IMR-90 (cell line): ENCODE measurements at regions not wholly inside any gene's neighbourhood (a gene's known extent, or its start where the extent isn't known, plus 50 kb on each side); places are given as distances from the start of the nearest gene placed in this dataset.

Source experiments
- ATAC-seq: fragments of 200-7000 bp; cut with Tn5 transposase; 2 replicates; pipeline ENCODE4 v1.9.1; 2020; ENCODE audit warnings: low read depth, mild to moderate bottlenecking, moderate library complexity
- BruUV-seq: library from RNA; stranded (reverse); fragments of 400-500 nt; replicated peaks from 2 replicates; lab custom pipeline; 2021; lab: Mats Ljungman, UMichigan
- CTCF ChIA-PET: fragments of 300-600 bp; formaldehyde crosslinking; extraction: SDS; loops from one replicate; lab custom pipeline; 2021; ENCODE audit warnings: antibody characterized with exemption; lab: Yijun Ruan, JAX
- POLR2A ChIA-PET: fragments of 300-600 bp; sonication (Branson Sonifier 250); formaldehyde crosslinking; loops from one replicate; lab custom pipeline; 2022; ENCODE audit warnings: antibody characterized with exemption; ENCODE audit not compliant: unreplicated experiment; lab: Charles Lee
- DNase-seq: peaks from one replicate; pipeline ENCODE4 v3.0.0; 2013
- H2AFZ ChIP-seq: replicated peaks from 2 replicates; pipeline ENCODE3; 2013; ENCODE audit warnings: low read length, mild to moderate bottlenecking; ENCODE audit not compliant: poor library complexity
- H2AK5ac ChIP-seq: 2 replicates; pipeline ENCODE4 v1.6.1; 2013; ENCODE audit warnings: low read depth, low read length, inconsistent platforms
- H2AK9ac ChIP-seq: replicated peaks from 2 replicates; pipeline ENCODE3; 2013; ENCODE audit warnings: mild to moderate bottlenecking, low read depth, low read length, moderate library complexity; ENCODE audit not compliant: poor library complexity
- H2BK120ac ChIP-seq: 2 replicates; pipeline ENCODE4 v1.6.1; 2013; ENCODE audit warnings: low read depth, low read length, inconsistent platforms
- H2BK15ac ChIP-seq: 3 replicates; pipeline ENCODE4 v1.6.1; 2013; ENCODE audit warnings: low read depth, low read length, inconsistent platforms
- H2BK20ac ChIP-seq: 2 replicates; pipeline ENCODE4 v1.6.1; 2013; ENCODE audit warnings: low read depth, mild to moderate bottlenecking, inconsistent platforms, low read length, moderate library complexity
- H2BK5ac ChIP-seq: 2 replicates; pipeline ENCODE4 v1.6.1; 2013; ENCODE audit warnings: mild to moderate bottlenecking, low read depth, low read length, inconsistent platforms; ENCODE audit not compliant: poor library complexity, severe bottlenecking
- H3K14ac ChIP-seq: replicated peaks from 2 replicates; pipeline ENCODE4 v1.6.1; 2013; ENCODE audit warnings: low read depth, low read length, inconsistent platforms
- H3K18ac ChIP-seq: 2 replicates; pipeline ENCODE4 v1.6.1; 2013; ENCODE audit warnings: low read depth, low read length, control low read depth
- H3K23ac ChIP-seq: 2 replicates; pipeline ENCODE4 v1.6.1; 2013; ENCODE audit warnings: low read depth, low read length, inconsistent platforms
- H3K27ac ChIP-seq: 2 replicates; pipeline ENCODE4 v1.5.1; 2013; ENCODE audit warnings: mild to moderate bottlenecking, control low read depth, low read length; ENCODE audit not compliant: insufficient read depth
- H3K27me3 ChIP-seq: 2 replicates; pipeline ENCODE4 v1.6.1; 2013; ENCODE audit warnings: low read length; ENCODE audit not compliant: control insufficient read depth, insufficient read depth
- H3K36me3 ChIP-seq: 2 replicates; pipeline ENCODE4 v1.6.1; 2013; ENCODE audit warnings: low read length, mixed read lengths; ENCODE audit not compliant: control insufficient read depth, insufficient read depth
- H3K4ac ChIP-seq: 2 replicates; pipeline ENCODE4 v1.6.1; 2013; ENCODE audit warnings: low read depth, low read length, inconsistent platforms
- H3K4me1 ChIP-seq: 2 replicates; pipeline ENCODE4 v1.6.1; 2013; ENCODE audit warnings: low read length, mixed read lengths; ENCODE audit not compliant: control insufficient read depth, insufficient read depth
- H3K4me2 ChIP-seq: 2 replicates; pipeline ENCODE4 v1.6.1; 2013; ENCODE audit warnings: low read depth, mild to moderate bottlenecking, control low read depth, low read length, moderate library complexity
- H3K4me3 ChIP-seq: 2 replicates; pipeline ENCODE4 v1.5.1; 2013; ENCODE audit warnings: low read depth, mild to moderate bottlenecking, control low read depth, low read length, moderate library complexity; ENCODE audit not compliant: insufficient read depth
- H3K56ac ChIP-seq: 2 replicates; pipeline ENCODE4 v1.6.1; 2013; ENCODE audit warnings: low read length, inconsistent platforms; ENCODE audit not compliant: insufficient read depth; ENCODE audit errors: extremely low read depth
- H3K79me1 ChIP-seq, 2 experiments: 2 replicates each; pipeline ENCODE4 v1.6.1; 2013; ENCODE audit warnings: low read length in 2 of 2, inconsistent platforms in 1 of 2, low read depth in 1 of 2
- H3K9ac ChIP-seq: 2 replicates; pipeline ENCODE4 v1.6.1; 2013; ENCODE audit warnings: low read depth, low read length, control low read depth
- H3K9me1 ChIP-seq: 2 replicates; pipeline ENCODE4 v1.6.1; 2013; ENCODE audit warnings: low read length, inconsistent platforms; ENCODE audit not compliant: insufficient read depth
- H3K9me3 ChIP-seq: 2 replicates; pipeline ENCODE4 v1.6.1; 2013; ENCODE audit warnings: low read length; ENCODE audit not compliant: control insufficient read depth, insufficient read depth
- H4K20me1 ChIP-seq: 2 replicates; pipeline ENCODE4 v1.6.1; 2013; ENCODE audit warnings: low read length, inconsistent platforms; ENCODE audit not compliant: insufficient read depth
- H4K5ac ChIP-seq: 2 replicates; pipeline ENCODE4 v1.6.1; 2013; ENCODE audit warnings: mild to moderate bottlenecking, low read depth, low read length, control low read depth
- H4K8ac ChIP-seq, 2 experiments: 2 replicates each; pipeline ENCODE4 v1.6.1; 2013; ENCODE audit warnings: low read depth in 2 of 2, low read length in 2 of 2, control low read depth in 1 of 2, inconsistent platforms in 1 of 2
- H4K91ac ChIP-seq: 2 replicates; pipeline ENCODE4 v1.6.1; 2013; ENCODE audit warnings: low read depth, low read length, inconsistent platforms; ENCODE audit not compliant: insufficient read depth
- BHLHE40 ChIP-seq: fragments of 150-350 bp; IDR thresholded peaks from 2 replicates; pipeline ENCODE4 v1.6.1; 2016; ENCODE audit warnings: mild to moderate bottlenecking, low read depth, low read length
- CHD1 ChIP-seq: IDR thresholded peaks from 2 replicates; pipeline ENCODE4 v1.6.1; 2012; ENCODE audit warnings: low read depth, low read length, improper control_type of control experiment
- FOS ChIP-seq: fragments of 150-350 bp; IDR thresholded peaks from 2 replicates; pipeline ENCODE4 v1.6.1; 2016; ENCODE audit warnings: low read depth, low read length
- MAFK ChIP-seq: IDR thresholded peaks from 2 replicates; pipeline ENCODE4 v1.6.1; 2012; ENCODE audit warnings: low read depth, low read length, improper control_type of control experiment
- MAZ ChIP-seq: IDR thresholded peaks from 2 replicates; pipeline ENCODE4 v1.6.1; 2012; ENCODE audit warnings: low read depth, mild to moderate bottlenecking, low read length, improper control_type of control experiment, moderate library complexity, borderline replicate concordance
- MXI1 ChIP-seq: IDR thresholded peaks from 2 replicates; pipeline ENCODE4 v1.6.1; 2012; ENCODE audit warnings: low read depth, mild to moderate bottlenecking, low read length, moderate library complexity, borderline replicate concordance
- NFE2L2 ChIP-seq: fragments of 150-350 bp; IDR thresholded peaks from 2 replicates; pipeline ENCODE4 v1.6.1; 2016; ENCODE audit warnings: low read depth, mild to moderate bottlenecking, low read length
- POLR2A ChIP-seq: IDR thresholded peaks from 2 replicates; pipeline ENCODE4 v1.6.1; 2012; ENCODE audit warnings: mild to moderate bottlenecking, low read depth, low read length
- RAD21 ChIP-seq: IDR thresholded peaks from 2 replicates; pipeline ENCODE4 v1.6.1; 2012; ENCODE audit warnings: low read length, improper control_type of control experiment
- RCOR1 ChIP-seq: IDR thresholded peaks from 2 replicates; pipeline ENCODE4 v1.6.1; 2012; ENCODE audit warnings: mild to moderate bottlenecking, low read length, improper control_type of control experiment; ENCODE audit not compliant: insufficient replicate concordance
- RFX5 ChIP-seq: IDR thresholded peaks from 2 replicates; pipeline ENCODE4 v1.8.0; 2012; ENCODE audit warnings: low read depth, mild to moderate bottlenecking, low read length, moderate library complexity
- SMC3 ChIP-seq: fragments of 150-350 bp; IDR thresholded peaks from 2 replicates; pipeline ENCODE4 v1.6.1; 2016; ENCODE audit warnings: low read depth, mild to moderate bottlenecking, antibody characterized with exemption, low read length, moderate library complexity
- WGBS, 2 experiments: methylation state at CpG; one replicate each; pipeline versions ENCODE4 v1.1.5 to v1.1.7; 2013; ENCODE audit warnings: missing lambda C conversion rate in 2 of 2; ENCODE audit not compliant: insufficient read length in 1 of 2; ENCODE audit errors: extremely low coverage in 2 of 2; 5-methylcytosine and 5-hydroxymethylcytosine counted together
- dilution Hi-C: fragments of 300-500 bp; cut with HindIII; formaldehyde crosslinking; loops from one replicate; pipeline ENCODE4 v1.14.3; 2018; ENCODE audit warnings: low sequenced_read_pairs; ENCODE audit not compliant: unreplicated experiment
- in situ Hi-C: fragments of 300-500 bp; cut with MboI; formaldehyde crosslinking; loops from 3 replicates; pipeline ENCODE4 v1.14.3; 2019; ENCODE audit warnings: low sequenced_read_pairs, inconsistent platforms, mixed read lengths
- intact Hi-C: fragments of 100-400 bp; cut with micrococcal nuclease; formaldehyde crosslinking; loops from 2 replicates; pipeline ENCODE4 v1.10.0; 2022
- TF ChIP-seq, protein P1 (sequence below): fragments of 150-350 bp; IDR thresholded peaks from 2 replicates; pipeline ENCODE4 v1.6.1; 2016; ENCODE audit warnings: low read depth, mild to moderate bottlenecking, low read length, moderate library complexity, borderline replicate concordance
- TF ChIP-seq, protein P2 (sequence below): fragments of 150-350 bp; IDR thresholded peaks from 2 replicates; pipeline ENCODE4 v1.6.1; 2017; ENCODE audit warnings: mild to moderate bottlenecking, antibody characterized with exemption, low read length, low read depth
- TF ChIP-seq, protein P3 (sequence below): conservative IDR thresholded peaks from 2 replicates; pipeline ENCODE4 v1.5.1; 2012; ENCODE audit warnings: mild to moderate bottlenecking, low read depth, low read length, improper control_type of control experiment

DNA sequence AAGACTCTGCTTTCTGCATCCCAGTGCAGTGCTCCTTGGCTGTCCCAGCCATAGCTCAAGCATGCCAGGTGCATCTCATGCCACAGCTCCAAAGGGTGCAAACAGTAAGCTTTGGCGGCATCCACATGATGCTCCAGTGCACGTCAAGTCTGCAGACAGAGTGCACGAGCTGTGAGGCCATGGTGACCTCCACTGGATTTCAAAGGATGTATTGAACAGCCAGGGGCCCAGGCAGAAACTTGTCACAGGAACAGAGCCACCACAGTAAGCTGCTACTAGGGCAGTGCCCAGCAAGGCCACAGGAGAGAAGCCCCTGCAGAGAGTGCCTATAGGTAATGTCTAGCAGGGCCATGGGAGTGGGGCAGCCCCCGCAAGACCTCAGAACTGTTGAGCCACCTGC is 206.8 kb upstream of the DDI1 start:
- H2BK20ac ChIP-seq = no peak overlapping the region
- no peak overlapping the region for H2BK15ac ChIP-seq
- no peak overlapping the region for H3K14ac ChIP-seq
- H2AK5ac ChIP-seq = no peak overlapping the region
- no peak overlapping the region for H4K8ac ChIP-seq
- no peak overlapping the region for H2AFZ ChIP-seq
- 92% methylated on average over 4 of the region's 4 CpGs; no CpG with 5 or more reads in 1 of the 2 experiments for WGBS, 2 experiments
- H3K9ac ChIP-seq = no peak overlapping the region
- no peak overlapping the region for H3K56ac ChIP-seq
- no peak overlapping the region for H2AK9ac ChIP-seq
- no peak overlapping the region for H3K4me3 ChIP-seq
- H3K36me3 ChIP-seq = no peaks in the 10 kb centered on the region
- no peak overlapping the region for H3K18ac ChIP-seq
- H3K23ac ChIP-seq = no peak overlapping the region
- dilution Hi-C loops (no loop called here), in situ Hi-C loops (no loop called here), intact Hi-C loops (no loop called here)
- H2BK120ac ChIP-seq = no peak overlapping the region
- H4K5ac ChIP-seq = no peak overlapping the region
- no peak overlapping the region for H4K91ac ChIP-seq
- TF ChIP-seq FOS = no peak
- TF ChIP-seq RFX5 = no peak
- no peak for TF ChIP-seq MXI1
- no peak for TF ChIP-seq RCOR1
- no peak for TF ChIP-seq RAD21
- no peak for TF ChIP-seq BHLHE40
- TF ChIP-seq, protein P1, sequence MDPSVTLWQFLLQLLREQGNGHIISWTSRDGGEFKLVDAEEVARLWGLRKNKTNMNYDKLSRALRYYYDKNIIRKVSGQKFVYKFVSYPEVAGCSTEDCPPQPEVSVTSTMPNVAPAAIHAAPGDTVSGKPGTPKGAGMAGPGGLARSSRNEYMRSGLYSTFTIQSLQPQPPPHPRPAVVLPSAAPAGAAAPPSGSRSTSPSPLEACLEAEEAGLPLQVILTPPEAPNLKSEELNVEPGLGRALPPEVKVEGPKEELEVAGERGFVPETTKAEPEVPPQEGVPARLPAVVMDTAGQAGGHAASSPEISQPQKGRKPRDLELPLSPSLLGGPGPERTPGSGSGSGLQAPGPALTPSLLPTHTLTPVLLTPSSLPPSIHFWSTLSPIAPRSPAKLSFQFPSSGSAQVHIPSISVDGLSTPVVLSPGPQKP = no peak
- no peak for TF ChIP-seq POLR2A
- TF ChIP-seq MAZ = no peak
- TF ChIP-seq, protein P2, sequence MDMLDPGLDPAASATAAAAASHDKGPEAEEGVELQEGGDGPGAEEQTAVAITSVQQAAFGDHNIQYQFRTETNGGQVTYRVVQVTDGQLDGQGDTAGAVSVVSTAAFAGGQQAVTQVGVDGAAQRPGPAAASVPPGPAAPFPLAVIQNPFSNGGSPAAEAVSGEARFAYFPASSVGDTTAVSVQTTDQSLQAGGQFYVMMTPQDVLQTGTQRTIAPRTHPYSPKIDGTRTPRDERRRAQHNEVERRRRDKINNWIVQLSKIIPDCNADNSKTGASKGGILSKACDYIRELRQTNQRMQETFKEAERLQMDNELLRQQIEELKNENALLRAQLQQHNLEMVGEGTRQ = no peak
- no peak for TF ChIP-seq SMC3
- TF ChIP-seq NFE2L2 = no peak
- no peak for TF ChIP-seq MAFK
- no peak for TF ChIP-seq CHD1
- TF ChIP-seq, protein P3, sequence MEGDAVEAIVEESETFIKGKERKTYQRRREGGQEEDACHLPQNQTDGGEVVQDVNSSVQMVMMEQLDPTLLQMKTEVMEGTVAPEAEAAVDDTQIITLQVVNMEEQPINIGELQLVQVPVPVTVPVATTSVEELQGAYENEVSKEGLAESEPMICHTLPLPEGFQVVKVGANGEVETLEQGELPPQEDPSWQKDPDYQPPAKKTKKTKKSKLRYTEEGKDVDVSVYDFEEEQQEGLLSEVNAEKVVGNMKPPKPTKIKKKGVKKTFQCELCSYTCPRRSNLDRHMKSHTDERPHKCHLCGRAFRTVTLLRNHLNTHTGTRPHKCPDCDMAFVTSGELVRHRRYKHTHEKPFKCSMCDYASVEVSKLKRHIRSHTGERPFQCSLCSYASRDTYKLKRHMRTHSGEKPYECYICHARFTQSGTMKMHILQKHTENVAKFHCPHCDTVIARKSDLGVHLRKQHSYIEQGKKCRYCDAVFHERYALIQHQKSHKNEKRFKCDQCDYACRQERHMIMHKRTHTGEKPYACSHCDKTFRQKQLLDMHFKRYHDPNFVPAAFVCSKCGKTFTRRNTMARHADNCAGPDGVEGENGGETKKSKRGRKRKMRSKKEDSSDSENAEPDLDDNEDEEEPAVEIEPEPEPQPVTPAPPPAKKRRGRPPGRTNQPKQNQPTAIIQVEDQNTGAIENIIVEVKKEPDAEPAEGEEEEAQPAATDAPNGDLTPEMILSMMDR = no peak
- H3K4ac ChIP-seq = no peak overlapping the region
- H2BK5ac ChIP-seq = no peak overlapping the region
- no peak for ATAC-seq
- POLR2A ChIA-PET = no interaction called here
- H3K4me2 ChIP-seq = no peak overlapping the region
- BruUV-seq = no TSS peak
- no peak overlapping the region for H3K27ac ChIP-seq
- no peaks in the 10 kb centered on the region for H3K9me1 ChIP-seq
- H3K9me3 ChIP-seq = peaks cover 13% of the 10 kb centered on the region
- H3K27me3 ChIP-seq = no peaks in the 10 kb centered on the region
- H4K20me1 ChIP-seq = no peaks in the 10 kb centered on the region
- no peaks in the 10 kb centered on the region for H3K79me1 ChIP-seq
- H3K4me1 ChIP-seq = no peaks in the 10 kb centered on the region
- no peak for DNase-seq
- CTCF ChIA-PET = interaction anchor here (0.6 kb wide), 1 partner anchor 377 kb away, joined by 3 read pairs; no protein-coding TSS in a partner anchor
